KG1 (cell line): ENCODE measurements at regions not wholly inside any gene's neighbourhood (a gene's known extent, or its start where the extent isn't known, plus 50 kb on each side); places are given as distances from the start of the nearest gene placed in this dataset.

ENCODE experiments used
- DNase-seq: peaks from one replicate; lab custom pipeline; 2025; lab: John Stamatoyannopoulos, UW

- DNase-seq = no peak
Measured at GRCh38 chr11:116294630-116295029, 478.2 kb downstream of the BUD13 start.

- no peak for DNase-seq
Measured at GRCh38 chr11:116287866-116288265, 484.9 kb downstream of the BUD13 start.

- DNase-seq = no peak
Measured at GRCh38 chr11:116285026-116285425, 487.8 kb downstream of the BUD13 start.

- DNase-seq = no peak
Measured at GRCh38 chr11:116283300-116283699, 489.5 kb downstream of the BUD13 start.

DNA sequence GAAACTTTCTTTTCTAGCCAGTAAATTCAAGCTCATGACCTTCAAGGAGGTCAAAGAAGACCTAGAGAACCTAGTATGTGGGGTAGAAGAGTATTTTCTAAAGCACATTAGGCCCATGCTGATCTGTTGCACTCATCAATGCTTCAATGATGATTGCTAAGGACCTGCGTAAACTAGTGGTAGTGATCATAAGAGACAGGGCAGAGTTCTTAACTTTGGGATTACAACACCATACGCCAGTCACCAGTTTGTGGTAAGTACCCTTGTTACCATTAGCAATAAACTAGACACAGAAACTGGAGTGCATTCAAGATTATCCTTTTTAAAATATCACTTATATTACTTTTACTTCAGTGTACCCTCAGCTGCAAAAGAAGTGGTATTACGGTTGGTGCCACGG, 490.3 kb downstream of the BUD13 start:
- DNase-seq = no peak

GRCh38 chr11:116281173-116282160, 491.3 kb downstream of the BUD13 start:
- no peak for DNase-seq

DNA sequence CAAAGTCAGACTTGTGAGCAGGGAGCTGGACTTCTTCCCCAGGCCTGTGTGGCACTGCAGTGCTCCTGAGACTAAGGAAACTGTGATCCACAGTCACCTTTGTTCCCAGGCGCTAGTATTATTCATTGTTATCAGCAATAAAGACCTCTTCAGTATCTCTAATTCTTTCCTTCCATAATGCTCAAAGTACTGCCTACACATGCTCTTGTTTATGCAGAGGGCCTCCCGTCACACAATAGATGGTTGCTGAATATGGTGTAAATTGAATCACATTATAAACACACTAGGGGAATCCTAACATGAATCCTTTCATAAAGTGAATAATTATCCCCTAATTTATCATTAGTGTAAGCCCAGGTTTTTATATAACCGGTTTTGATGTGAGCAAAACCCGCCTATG, 493.3 kb downstream of the BUD13 start:
- no peak for DNase-seq

DNA sequence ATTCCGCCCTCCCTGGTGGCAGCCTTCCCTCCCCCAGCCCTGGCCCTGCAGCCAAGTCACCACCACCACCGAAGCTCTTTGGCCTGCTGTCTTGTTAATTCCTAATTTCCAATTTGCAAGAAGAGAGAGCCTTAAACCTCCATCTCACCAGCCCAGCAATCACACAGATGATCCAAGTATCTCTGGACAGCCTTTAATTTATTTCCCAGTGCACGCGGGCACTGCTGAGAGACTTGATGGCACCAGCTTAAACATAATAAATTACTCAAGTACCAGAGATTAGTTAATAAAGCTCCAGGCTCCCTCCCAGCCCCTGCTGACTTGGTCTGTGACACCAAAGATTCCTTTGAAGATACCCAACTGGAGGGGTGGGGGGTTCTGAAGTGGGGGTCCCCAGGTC, 494.7 kb downstream of the BUD13 start:
- DNase-seq = no peak

GRCh38 chr11:116276051-116277044, 496.4 kb downstream of the BUD13 start:
- DNase-seq = peak; percentile 60

- DNase-seq = no peak
Measured at GRCh38 chr11:116275635-116276034, 497.2 kb downstream of the BUD13 start.

DNA sequence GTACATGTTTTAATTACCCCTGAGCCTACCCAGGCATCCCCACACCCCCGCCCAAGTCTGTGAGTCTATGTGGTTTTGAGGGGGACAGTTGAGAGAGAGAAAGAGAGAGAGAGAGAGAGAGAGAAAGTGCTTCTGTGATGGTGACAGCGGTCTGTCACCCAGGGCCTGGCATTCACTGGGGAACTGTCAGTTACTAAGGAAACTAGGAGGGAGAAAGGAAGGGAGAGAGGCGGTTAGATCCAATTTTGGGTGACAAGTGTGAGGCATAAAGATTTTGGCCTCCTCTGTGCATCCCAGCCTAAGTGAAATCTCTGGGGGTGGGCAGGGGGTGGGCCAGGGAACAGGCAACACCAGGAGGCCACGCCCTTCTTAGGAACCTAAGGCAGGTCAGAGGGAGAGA, 498.3 kb downstream of the BUD13 start:
- DNase-seq = no peak

GRCh38 chr11:116272181-116272789, 500.5 kb downstream of the BUD13 start:
- DNase-seq = no peak

DNA sequence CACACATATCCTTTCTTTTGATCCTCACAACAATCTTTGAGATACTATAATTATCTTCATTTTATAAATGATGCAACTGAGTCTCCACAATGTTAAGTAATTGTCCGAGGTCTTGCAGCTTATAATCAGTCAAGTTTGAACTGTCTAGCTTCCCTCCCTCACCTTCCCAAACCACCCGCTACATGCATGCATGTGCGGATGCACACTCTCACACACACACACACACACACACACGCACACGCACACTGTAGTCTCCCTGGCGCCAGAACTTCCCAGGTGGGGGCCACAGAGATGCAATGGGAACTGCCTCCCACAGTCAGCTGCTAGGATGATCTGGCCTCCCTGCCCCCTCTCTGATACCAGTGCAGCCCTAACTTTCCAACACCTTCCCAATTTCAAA, 501.3 kb downstream of the BUD13 start:
- no peak for DNase-seq

DNA sequence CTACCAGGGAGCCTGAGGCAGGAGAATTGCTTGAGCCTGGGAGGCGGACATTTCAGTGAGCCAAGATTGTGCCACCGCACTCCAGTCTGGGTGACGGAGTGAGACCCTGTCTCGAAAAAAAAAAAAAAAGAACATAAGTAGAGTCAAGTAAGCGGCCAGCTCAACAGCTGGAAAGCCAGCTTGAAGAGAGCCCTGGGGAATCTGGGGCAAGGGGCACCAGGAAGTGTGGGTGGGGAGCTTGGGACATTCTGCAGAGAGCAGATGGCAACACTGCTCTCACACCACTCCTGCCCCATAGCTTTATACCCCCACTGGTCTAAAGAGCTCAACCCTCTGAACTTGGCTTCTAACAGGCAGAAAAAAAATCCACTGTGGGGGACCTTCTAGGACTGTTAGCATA, 505.6 kb downstream of the BUD13 start:
- no peak for DNase-seq

- DNase-seq = no peak
Measured at GRCh38 chr11:116263770-116264169, 509.0 kb downstream of the BUD13 start.

GRCh38 chr11:116263019-116263418, 509.8 kb downstream of the BUD13 start:
- DNase-seq = no peak

GRCh38 chr11:116262370-116262769, 510.4 kb downstream of the BUD13 start:
- no peak for DNase-seq

GRCh38 chr11:116261606-116262005, 511.2 kb downstream of the BUD13 start:
- DNase-seq = no peak

- no peak for DNase-seq
Measured at GRCh38 chr11:116258821-116259220, 514.0 kb downstream of the BUD13 start.

- DNase-seq = no peak
Measured at GRCh38 chr11:116257883-116258282, 514.9 kb downstream of the BUD13 start.

GRCh38 chr11:116257092-116257491, 515.7 kb downstream of the BUD13 start:
- DNase-seq = no peak

- no peak for DNase-seq
Measured at GRCh38 chr11:116256215-116256614, 516.6 kb downstream of the BUD13 start.
